GM13976 (cell line): ENCODE measurements at regions not wholly inside any gene's neighbourhood (a gene's known extent, or its start where the extent isn't known, plus 50 kb on each side); places are given as distances from the start of the nearest gene placed in this dataset.

Experiments used
- DNase-seq: peaks from one replicate; pipeline ENCODE4 v3.0.0; 2012; ENCODE audit warnings: low spot score
- in situ Hi-C: fragments of 300-500 bp; cut with MboI; formaldehyde crosslinking; loops from one replicate; pipeline ENCODE4 v1.12.0; 2022; ENCODE audit warnings: low sequenced_read_pairs, mixed read lengths, inconsistent platforms; ENCODE audit not compliant: unreplicated experiment
- TF ChIP-seq, protein P1 (sequence below): IDR thresholded peaks from 2 replicates; pipeline ENCODE4 v1.5.1; 2012; ENCODE audit warnings: borderline replicate concordance, mild to moderate bottlenecking; ENCODE audit not compliant: insufficient read depth; ENCODE audit errors: extremely low read depth, missing control alignments, control extremely low read depth

DNA sequence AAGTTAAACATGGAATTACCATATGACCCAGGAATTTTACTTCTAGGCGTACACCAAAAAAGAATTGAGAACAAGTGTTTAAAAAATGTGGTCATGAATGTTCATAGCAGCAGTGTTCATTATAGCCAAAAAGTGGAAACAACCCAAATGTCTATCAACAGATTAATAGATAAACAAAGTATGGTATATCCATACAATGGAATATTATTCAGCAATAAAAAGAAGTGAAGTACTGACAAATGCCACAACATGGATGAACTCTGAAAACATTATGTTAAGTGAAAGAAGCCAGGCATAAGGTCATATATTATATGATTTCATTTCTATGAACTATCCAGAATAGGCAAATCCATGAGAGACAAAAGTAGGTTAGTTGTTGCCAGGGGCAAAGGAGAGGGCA is 141.7 kb upstream of the NAV2 start:
- in situ Hi-C loops: no loop called here
- no peak for DNase-seq
- TF ChIP-seq, protein P1, sequence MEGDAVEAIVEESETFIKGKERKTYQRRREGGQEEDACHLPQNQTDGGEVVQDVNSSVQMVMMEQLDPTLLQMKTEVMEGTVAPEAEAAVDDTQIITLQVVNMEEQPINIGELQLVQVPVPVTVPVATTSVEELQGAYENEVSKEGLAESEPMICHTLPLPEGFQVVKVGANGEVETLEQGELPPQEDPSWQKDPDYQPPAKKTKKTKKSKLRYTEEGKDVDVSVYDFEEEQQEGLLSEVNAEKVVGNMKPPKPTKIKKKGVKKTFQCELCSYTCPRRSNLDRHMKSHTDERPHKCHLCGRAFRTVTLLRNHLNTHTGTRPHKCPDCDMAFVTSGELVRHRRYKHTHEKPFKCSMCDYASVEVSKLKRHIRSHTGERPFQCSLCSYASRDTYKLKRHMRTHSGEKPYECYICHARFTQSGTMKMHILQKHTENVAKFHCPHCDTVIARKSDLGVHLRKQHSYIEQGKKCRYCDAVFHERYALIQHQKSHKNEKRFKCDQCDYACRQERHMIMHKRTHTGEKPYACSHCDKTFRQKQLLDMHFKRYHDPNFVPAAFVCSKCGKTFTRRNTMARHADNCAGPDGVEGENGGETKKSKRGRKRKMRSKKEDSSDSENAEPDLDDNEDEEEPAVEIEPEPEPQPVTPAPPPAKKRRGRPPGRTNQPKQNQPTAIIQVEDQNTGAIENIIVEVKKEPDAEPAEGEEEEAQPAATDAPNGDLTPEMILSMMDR: no peak

- in situ Hi-C loops: loop anchor here (5.0 to 10.0 kb wide), 2 partner anchors 169 to 337 kb away; no protein-coding TSS in a partner anchor
- TF ChIP-seq, protein P1: no peak
- no peak for DNase-seq
Measured at GRCh38 chr11:19567996-19568395, 144.6 kb upstream of the NAV2 start.

DNA sequence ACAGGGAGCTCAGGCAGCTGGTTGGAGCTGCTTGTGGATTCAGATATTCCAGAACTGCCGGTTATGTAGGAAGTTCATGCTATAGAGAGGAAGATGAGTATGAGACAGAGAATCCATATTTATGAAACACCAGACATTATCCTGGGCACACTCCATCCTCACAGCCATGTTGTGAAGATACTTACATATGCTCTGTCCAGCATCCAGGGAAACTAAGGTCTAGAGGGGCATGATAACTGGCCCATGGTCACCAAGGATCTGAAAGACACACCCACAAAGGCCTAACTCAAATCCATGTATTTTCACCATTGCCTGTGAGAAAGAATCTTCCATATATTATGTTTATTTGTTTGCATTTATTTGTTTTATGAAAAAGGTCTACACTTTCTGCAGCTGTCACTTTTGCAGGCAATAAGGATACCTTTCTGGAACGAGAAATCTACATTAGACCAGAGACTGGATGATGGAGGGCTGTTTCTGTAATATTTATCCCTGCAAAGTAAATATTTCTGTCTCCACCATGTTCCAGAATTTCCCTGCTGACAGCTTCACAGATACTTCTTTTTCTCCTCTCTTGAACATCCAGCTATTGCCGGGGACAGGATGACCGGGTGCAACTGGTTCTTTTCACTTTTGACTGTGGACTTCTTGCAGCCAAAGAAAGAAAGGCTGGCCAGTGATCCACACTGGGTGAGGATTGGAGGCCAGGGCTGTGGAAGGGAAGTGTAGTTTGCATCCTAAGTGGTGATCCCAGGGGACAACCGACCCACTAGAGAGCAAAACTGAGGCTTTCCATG is 145.9 kb upstream of the NAV2 start:
- TF ChIP-seq, protein P1: no peak
- in situ Hi-C loops: loop anchor here (5.0 to 10.0 kb wide), 2 partner anchors 171 to 338 kb away; no protein-coding TSS in a partner anchor
- no peak for DNase-seq

GRCh38 chr11:19565639-19566038 is 147.0 kb upstream of the NAV2 start:
- in situ Hi-C loops: loop anchor here (5.0 to 10.0 kb wide), 2 partner anchors 172 to 339 kb away; no protein-coding TSS in a partner anchor
- TF ChIP-seq, protein P1: no peak
- no peak for DNase-seq

- no peak for DNase-seq
- in situ Hi-C loops: loop anchor here (10.0 kb wide), 1 partner anchor 343 kb away; no protein-coding TSS in a partner anchor
- TF ChIP-seq, protein P1: no peak
Measured at GRCh38 chr11:19562156-19562555, 150.5 kb upstream of the NAV2 start.

DNA sequence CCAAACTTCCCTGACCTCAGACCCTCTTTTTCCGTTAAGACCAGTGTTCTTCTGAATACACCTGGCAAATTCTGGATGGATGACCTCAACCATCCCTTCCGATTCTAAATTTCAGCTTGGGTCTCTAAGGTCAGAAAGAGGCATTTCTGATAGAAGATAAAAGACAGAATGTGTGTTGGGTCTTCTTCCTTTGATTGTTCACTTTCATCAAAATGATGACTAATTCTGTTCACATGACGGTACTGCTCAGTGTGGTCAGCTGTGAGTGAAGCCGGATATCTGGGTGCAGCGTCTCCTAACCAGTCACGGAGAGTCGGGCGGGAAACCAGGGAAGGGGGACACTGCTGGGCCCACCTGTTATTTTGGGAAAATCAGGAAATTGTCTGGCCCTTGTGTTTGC is 151.6 kb upstream of the NAV2 start:
- no peak for DNase-seq
- in situ Hi-C loops: loop anchor here (10.0 kb wide), 1 partner anchor 344 kb away; no protein-coding TSS in a partner anchor
- TF ChIP-seq, protein P1: no peak

GRCh38 chr11:19560156-19560555 is 152.5 kb upstream of the NAV2 start:
- TF ChIP-seq, protein P1: no peak
- no peak for DNase-seq
- in situ Hi-C loops: loop anchor here (10.0 kb wide), 1 partner anchor 345 kb away; no protein-coding TSS in a partner anchor
